Uterus (tissue), 3 donors: ENCODE measurements at regions not wholly inside any gene's neighbourhood (a gene's known extent, or its start where the extent isn't known, plus 50 kb on each side); places are given as distances from the start of the nearest gene placed in this dataset.
"Not testable (repeated sequence)": the region's sequence is repeated elsewhere in the genome, so short reads cannot be mapped to it uniquely, and the experiment has no call there.

Experiments
- DNase-seq, 2 donors: peaks; one replicate each; pipeline ENCODE4 v3.0.0-alpha.2; 2019 to 2020
- H3K27ac ChIP-seq, 2 donors: fragments of 200-600 bp; sonication (generic); 1 replicate in 1 of 2; 2 replicates in 1 of 2; pipeline ENCODE4 v1.5.1; 2016 to 2018
- H3K27me3 ChIP-seq, 2 donors: fragments of 200-600 bp; sonication (generic); one replicate each; pipeline ENCODE4 v1.5.1; 2018 to 2019; ENCODE audit warnings: control low read depth in 1 of 2
- H3K36me3 ChIP-seq, 2 donors: fragments of 200-600 bp; sonication (generic); one replicate each; pipeline ENCODE4 v1.5.1; 2019; ENCODE audit warnings: control low read depth in 1 of 2
- H3K4me1 ChIP-seq, 2 donors: fragments of 200-600 bp; sonication (generic); one replicate each; pipeline ENCODE4 v1.5.1; 2018 to 2019; ENCODE audit warnings: control low read depth in 1 of 2
- H3K4me3 ChIP-seq, 2 donors: fragments of 200-600 bp; sonication (generic); 1 replicate in 1 of 2; 2 replicates in 1 of 2; pipeline ENCODE4 v1.5.1; 2018 to 2019; ENCODE audit warnings: mild to moderate bottlenecking in 1 of 2
- H3K9me3 ChIP-seq, 2 donors: fragments of 200-600 bp; sonication (generic); one replicate each; pipeline ENCODE4 v1.5.1; 2019; ENCODE audit warnings: control low read depth in 1 of 2
- POLR2A ChIP-seq, 2 donors: fragments of 450-650 bp; IDR thresholded peaks; one replicate each; pipeline ENCODE4 v1.6.1; 2016; ENCODE audit warnings: antibody characterized with exemption in 2 of 2, mild to moderate bottlenecking in 1 of 2, moderate library complexity in 1 of 2
- intact Hi-C: fragments of 100-400 bp; cut with DNase I; formaldehyde crosslinking; loops from one replicate; pipeline ENCODE4 v1.15.1; 2023; ENCODE audit warnings: low total_unique reads
- TF ChIP-seq, protein P1 (sequence below), 4 experiments: fragments of 200-600 bp in 2 of 4; fragments of 450-650 bp in 2 of 4; sonication (generic) in 2 of 4; IDR thresholded peaks; one replicate each; pipeline ENCODE4 v1.5.1; 2016 to 2019; ENCODE audit warnings: antibody characterized with exemption in 4 of 4, mild to moderate bottlenecking in 2 of 4, moderate library complexity in 1 of 4
- donor health status: DM: yes; HTN: yes; CAD: no.

GRCh38 chr5:69013481-69013880 is 80.3 kb upstream of the SLC30A5 start:
- DNase-seq = no peak
- Histone ChIP-seq H3K36me3 (no peaks in the 10 kb centered on the region), H3K4me3 (no peak overlapping the region), H3K9me3 (no peaks in the 10 kb centered on the region), H3K27me3 (no peaks in the 10 kb centered on the region), H3K4me1 (no peaks in the 10 kb centered on the region), H3K27ac (no peak overlapping the region)
- intact Hi-C loops = no loop called here
- TF ChIP-seq POLR2A (IDR thresholded peaks at IDR 0.05) = no peak
- TF ChIP-seq, protein P1, sequence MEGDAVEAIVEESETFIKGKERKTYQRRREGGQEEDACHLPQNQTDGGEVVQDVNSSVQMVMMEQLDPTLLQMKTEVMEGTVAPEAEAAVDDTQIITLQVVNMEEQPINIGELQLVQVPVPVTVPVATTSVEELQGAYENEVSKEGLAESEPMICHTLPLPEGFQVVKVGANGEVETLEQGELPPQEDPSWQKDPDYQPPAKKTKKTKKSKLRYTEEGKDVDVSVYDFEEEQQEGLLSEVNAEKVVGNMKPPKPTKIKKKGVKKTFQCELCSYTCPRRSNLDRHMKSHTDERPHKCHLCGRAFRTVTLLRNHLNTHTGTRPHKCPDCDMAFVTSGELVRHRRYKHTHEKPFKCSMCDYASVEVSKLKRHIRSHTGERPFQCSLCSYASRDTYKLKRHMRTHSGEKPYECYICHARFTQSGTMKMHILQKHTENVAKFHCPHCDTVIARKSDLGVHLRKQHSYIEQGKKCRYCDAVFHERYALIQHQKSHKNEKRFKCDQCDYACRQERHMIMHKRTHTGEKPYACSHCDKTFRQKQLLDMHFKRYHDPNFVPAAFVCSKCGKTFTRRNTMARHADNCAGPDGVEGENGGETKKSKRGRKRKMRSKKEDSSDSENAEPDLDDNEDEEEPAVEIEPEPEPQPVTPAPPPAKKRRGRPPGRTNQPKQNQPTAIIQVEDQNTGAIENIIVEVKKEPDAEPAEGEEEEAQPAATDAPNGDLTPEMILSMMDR (IDR thresholded peaks at IDR 0.05) = no peak

DNA sequence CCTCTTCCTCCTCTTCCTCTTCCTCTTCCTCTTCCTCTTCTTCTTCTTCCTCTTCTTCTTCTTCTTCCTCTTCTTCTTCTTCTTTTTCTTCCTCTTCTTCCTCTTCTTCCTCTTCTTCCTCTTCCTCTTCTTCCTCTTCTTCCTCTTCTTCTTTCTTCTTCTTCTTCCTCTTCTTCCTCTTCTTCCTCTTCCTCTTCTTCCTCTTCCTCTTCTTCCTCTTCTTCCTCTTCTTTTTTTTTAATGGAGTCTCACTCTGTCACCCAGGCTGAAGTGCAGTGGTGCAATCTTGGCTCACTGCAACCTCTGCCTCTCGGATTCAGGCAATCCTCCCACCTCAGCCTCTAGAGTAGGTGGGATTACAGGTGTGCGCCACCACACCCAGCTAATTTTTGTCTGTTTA is 79.8 kb upstream of the SLC30A5 start:
- H3K27ac ChIP-seq, H3K9me3 ChIP-seq, H3K4me1 ChIP-seq, DNase-seq, intact Hi-C loops, H3K36me3 ChIP-seq, H3K27me3 ChIP-seq, H3K4me3 ChIP-seq: not testable (repeated sequence)

DNA sequence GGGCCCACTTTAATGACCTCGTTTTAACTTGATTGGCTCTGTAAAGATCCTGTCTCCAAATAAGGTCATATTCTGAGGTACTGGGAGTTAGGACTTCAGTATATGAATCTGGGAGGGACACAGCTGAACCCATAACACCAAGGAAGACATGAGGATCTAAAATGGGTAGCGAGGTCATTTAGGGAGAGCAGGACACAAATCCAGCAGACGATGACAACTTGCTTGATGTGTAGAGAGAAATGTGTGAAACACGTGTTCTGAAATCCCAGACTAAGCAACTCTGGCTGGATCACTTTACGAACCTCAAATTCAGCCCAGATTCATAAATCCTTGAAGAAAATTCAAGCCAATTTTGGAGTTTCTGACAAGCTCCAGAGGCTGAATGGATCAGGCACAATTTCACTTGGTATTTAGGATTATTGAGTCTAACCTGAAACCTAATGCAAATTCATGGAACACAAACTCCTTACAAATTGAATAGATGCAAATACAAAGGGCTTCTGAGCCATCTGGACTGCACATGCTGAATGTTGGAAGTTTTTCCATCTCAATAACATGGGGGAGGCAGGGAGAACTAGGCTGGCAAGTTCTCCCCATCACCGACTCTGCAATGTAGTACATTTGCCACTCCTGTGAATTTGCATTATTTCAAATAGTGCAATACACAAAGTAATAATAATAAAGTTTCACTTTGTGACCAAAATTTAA is 74.0 kb upstream of the SLC30A5 start:
- no peak overlapping the region for H3K4me3 ChIP-seq
- H3K36me3 ChIP-seq = no peaks in the 10 kb centered on the region
- TF ChIP-seq, protein P1 (IDR thresholded peaks at IDR 0.05) = no peak
- no peak for TF ChIP-seq POLR2A (IDR thresholded peaks at IDR 0.05)
- H3K9me3 ChIP-seq = no peaks in the 10 kb centered on the region
- H3K27me3 ChIP-seq = no peaks in the 10 kb centered on the region
- intact Hi-C loops = no loop called here
- no peaks in the 10 kb centered on the region for H3K4me1 ChIP-seq
- H3K27ac ChIP-seq = no peak overlapping the region
- DNase-seq = no peak

DNA sequence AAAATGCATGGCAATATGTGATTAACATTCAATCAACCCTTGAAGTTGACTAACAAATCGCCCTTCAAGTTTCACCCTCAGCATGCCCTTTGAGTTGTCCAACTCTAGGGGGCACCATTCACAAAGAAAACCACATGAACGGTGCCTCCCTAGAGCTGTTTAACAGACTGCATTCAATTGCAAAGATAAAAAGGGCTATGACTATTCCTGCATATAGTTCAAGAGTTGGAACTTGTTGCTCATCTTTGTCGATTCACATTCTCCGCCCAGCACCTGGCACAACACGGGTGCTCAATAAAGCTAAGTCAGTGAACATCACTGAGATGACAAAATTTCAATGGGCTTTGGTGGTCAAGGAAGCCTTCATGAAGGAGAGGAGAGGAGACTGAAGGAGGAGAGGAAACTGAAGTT is 69.6 kb upstream of the SLC30A5 start:
- TF ChIP-seq POLR2A (IDR thresholded peaks at IDR 0.05) = no peak
- TF ChIP-seq, protein P1 (IDR thresholded peaks at IDR 0.05) = no peak
- Histone ChIP-seq H3K27ac (no peak overlapping the region), H3K9me3 (no peaks in the 10 kb centered on the region), H3K4me1 (no peaks in the 10 kb centered on the region), H3K4me3 (no peak overlapping the region), H3K27me3 (no peaks in the 10 kb centered on the region), H3K36me3 (no peaks in the 10 kb centered on the region)
- DNase-seq = no peak
- intact Hi-C loops = no loop called here

DNA sequence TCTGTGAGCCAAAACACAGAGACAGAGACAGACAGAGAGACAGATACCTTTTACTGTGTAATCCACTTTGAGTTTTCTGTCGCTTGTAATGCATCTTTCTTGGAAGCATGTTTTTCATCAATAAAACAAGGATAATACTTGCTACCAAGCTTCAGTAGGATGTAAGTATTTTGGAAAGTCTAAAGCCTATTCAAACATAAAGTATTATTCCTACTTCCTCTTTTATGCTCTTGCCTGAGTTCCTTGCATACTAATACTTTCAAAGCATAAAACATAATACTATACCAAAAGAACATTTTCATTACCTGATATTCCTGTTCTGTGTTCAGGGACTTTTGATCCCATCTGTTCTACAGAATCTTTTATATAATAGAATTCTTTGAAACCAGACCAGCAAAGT is 64.5 kb upstream of the SLC30A5 start:
- TF ChIP-seq, protein P1 (IDR thresholded peaks at IDR 0.05) = no peak
- TF ChIP-seq POLR2A (IDR thresholded peaks at IDR 0.05) = no peak
- H3K4me1 ChIP-seq = no peaks in the 10 kb centered on the region
- no peaks in the 10 kb centered on the region for H3K27me3 ChIP-seq
- H3K36me3 ChIP-seq = no peaks in the 10 kb centered on the region
- intact Hi-C loops = no loop called here
- DNase-seq = no peak
- H3K27ac ChIP-seq = no peak overlapping the region
- no peaks in the 10 kb centered on the region for H3K9me3 ChIP-seq
- no peak overlapping the region for H3K4me3 ChIP-seq
